K562 (cell line): ENCODE measurements at regions not wholly inside any gene's neighbourhood (a gene's known extent, or its start where the extent isn't known, plus 50 kb on each side); places are given as distances from the start of the nearest gene placed in this dataset.

ENCODE experiments used
- ATAC-seq: fragments of 200-7000 bp; cut with Tn5 transposase; 3 replicates; pipeline ENCODE4 v1.9.1; 2020; ENCODE audit warnings: moderate library complexity
- BruUV-seq: library from RNA; stranded (reverse); fragments of 400-500 nt; replicated peaks from 2 replicates; lab custom pipeline; 2021; lab: Mats Ljungman, UMichigan
- CTCF ChIA-PET: fragments of 300-600 bp; formaldehyde crosslinking; extraction: SDS; loops from one replicate; lab custom pipeline; 2021; ENCODE audit warnings: low intra/inter-chr PET ratio; lab: Yijun Ruan, JAX
- POLR2A ChIA-PET: fragments of 300-600, 350-650 bp; sonication (Branson Sonifier 250); formaldehyde crosslinking; extraction: SDS; loops from one replicate; lab custom pipeline; 2021; ENCODE audit warnings: antibody characterized with exemption, inconsistent platforms; lab: Yijun Ruan, JAX
- DNase-seq, 4 experiments: peaks; one replicate each; pipeline versions ENCODE4 v3.0.0 to v3.0.0-alpha.2; 2011 to 2018; ENCODE audit warnings: low spot score in 3 of 4, mixed read lengths in 3 of 4; ENCODE audit errors: extremely low read depth in 1 of 4
- FAIRE-seq: peaks from 2 replicates; lab custom pipeline; 2011; peaks lifted over from hg19 to GRCh38; lab: Jason Lieb, UNC
- H2AFZ ChIP-seq: 2 replicates; pipeline ENCODE4 v1.6.0; 2011; ENCODE audit warnings: low read depth, low read length, control low read depth, inconsistent platforms
- H3K27ac ChIP-seq: fragments of 200-600 bp; 3 replicates; pipeline ENCODE4 v1.8.0; 2011; ENCODE audit warnings: low read depth, mild to moderate bottlenecking, control low read depth, inconsistent platforms, low read length, moderate library complexity, mixed read lengths; ENCODE audit errors: extremely low read depth
- H3K27me3 ChIP-seq, 2 experiments: fragments of 300-600 bp in 1 of 2; 2 replicates in 1 of 2; 3 replicates in 1 of 2; pipeline versions ENCODE4 v1.6.0 to v1.8.0; 2011; ENCODE audit warnings: inconsistent platforms in 2 of 2, low read length in 2 of 2, mild to moderate bottlenecking in 1 of 2, mixed read lengths in 1 of 2, moderate library complexity in 1 of 2; ENCODE audit not compliant: control insufficient read depth in 2 of 2, insufficient read depth in 2 of 2
- H3K36me3 ChIP-seq: fragments of 300-600 bp; 3 replicates; pipeline ENCODE4 v1.8.0; 2011; ENCODE audit warnings: mild to moderate bottlenecking, low read length, inconsistent platforms; ENCODE audit not compliant: control insufficient read depth, insufficient read depth
- H3K4me1 ChIP-seq, 2 experiments: fragments of 200-600 bp in 1 of 2; replicated peaks in 1 of 2; 2 replicates in 1 of 2; 3 replicates in 1 of 2; pipeline versions ENCODE4 v1.5.1 to v1.8.0; 2011; ENCODE audit warnings: inconsistent platforms in 2 of 2, low read length in 2 of 2, mild to moderate bottlenecking in 1 of 2, mixed read lengths in 1 of 2, moderate library complexity in 1 of 2; ENCODE audit not compliant: control insufficient read depth in 2 of 2, insufficient read depth in 2 of 2
- H3K4me2 ChIP-seq: 2 replicates; pipeline ENCODE4 v1.6.1; 2011; ENCODE audit warnings: low read length, control low read depth, inconsistent platforms, mixed read lengths; ENCODE audit not compliant: insufficient read depth
- H3K4me3 ChIP-seq: fragments of 200-600 bp; sonication (generic), shearing (Covaris generic); 2 replicates; pipeline ENCODE4 v1.5.1; 2016; ENCODE audit warnings: control low read depth, inconsistent platforms
- H3K79me2 ChIP-seq: fragments of 200-600 bp; 3 replicates; pipeline ENCODE4 v1.8.0; 2011; ENCODE audit warnings: low read length, inconsistent platforms; ENCODE audit not compliant: control insufficient read depth, insufficient read depth
- H3K9ac ChIP-seq, 2 experiments: 2 replicates each; pipeline versions ENCODE4 v1.6.0 to v1.6.1; 2011; ENCODE audit warnings: low read depth in 2 of 2, low read length in 2 of 2, control low read depth in 1 of 2, inconsistent platforms in 1 of 2, mild to moderate bottlenecking in 1 of 2, mixed read lengths in 1 of 2; ENCODE audit not compliant: insufficient read depth in 1 of 2
- H3K9me1 ChIP-seq: one replicate; pipeline ENCODE4 v1.6.0; 2011; ENCODE audit warnings: inconsistent platforms, mild to moderate bottlenecking, low read length, moderate library complexity; ENCODE audit not compliant: control insufficient read depth, insufficient read depth
- H3K9me3 ChIP-seq: replicated peaks from 2 replicates; pipeline ENCODE4 v1.5.1; 2011; ENCODE audit warnings: low read depth, low read length, inconsistent platforms; ENCODE audit not compliant: control insufficient read depth, insufficient read depth
- H4K20me1 ChIP-seq: replicated peaks from 2 replicates; pipeline ENCODE4 v1.6.1; 2011; ENCODE audit warnings: low read length, inconsistent platforms, mixed read lengths; ENCODE audit not compliant: control insufficient read depth, insufficient read depth
- CHD4 ChIP-seq: fragments of 200-600 bp; sonication (generic); IDR thresholded peaks from 3 replicates; pipeline ENCODE4 v1.6.1; 2012; ENCODE audit warnings: low read depth, mild to moderate bottlenecking, mixed read lengths, low read length, inconsistent platforms; ENCODE audit not compliant: insufficient read depth, insufficient replicate concordance, poor library complexity, severe bottlenecking
- CREBBP ChIP-seq: IDR thresholded peaks from one replicate; pipeline ENCODE4 v1.6.1; 2012; ENCODE audit warnings: low read depth, mild to moderate bottlenecking, control low read depth, inconsistent platforms, low read length
- FIP1L1 ChIP-seq: fragments of 200-400 bp; formaldehyde crosslinking; IDR thresholded peaks from 2 replicates; pipeline ENCODE4 v1.6.1; 2018; ENCODE audit warnings: mild to moderate bottlenecking, low read depth, low read length; ENCODE audit not compliant: poor library complexity, severe bottlenecking
- FOXJ3 ChIP-seq: sonication (generic); formaldehyde crosslinking; IDR thresholded peaks from 2 replicates; pipeline ENCODE4 v1.4.0; 2020; ENCODE audit warnings: mild to moderate bottlenecking, missing genetic modification reagents
- GATAD2B ChIP-seq: fragments of 450-650 bp; IDR thresholded peaks from 2 replicates; pipeline ENCODE4 v1.6.1; 2017; ENCODE audit warnings: mild to moderate bottlenecking, borderline replicate concordance
- KDM1A ChIP-seq, 2 experiments: fragments of 450-650 bp; IDR thresholded peaks; 2 replicates each; pipeline ENCODE4 v1.6.1; 2016; ENCODE audit warnings: mild to moderate bottlenecking in 2 of 2
- MTA1 ChIP-seq: fragments of 450-650 bp; IDR thresholded peaks from 2 replicates; pipeline ENCODE4 v1.6.1; 2017; ENCODE audit warnings: borderline replicate concordance
- SMAD1 ChIP-seq: fragments of 150-350 bp; IDR thresholded peaks from 2 replicates; pipeline ENCODE4 v1.6.1; 2014; ENCODE audit warnings: low read length, low read depth; ENCODE audit not compliant: partially characterized antibody
- ZBTB7A ChIP-seq: IDR thresholded peaks from 2 replicates; pipeline ENCODE4 v1.6.1; 2011; ENCODE audit warnings: low read depth, mild to moderate bottlenecking, low read length, moderate library complexity, borderline replicate concordance; ENCODE audit not compliant: control insufficient read depth
- ZNF134 ChIP-seq: fragments of 250-450 bp; sonication (Bioruptor Pico); conservative IDR thresholded peaks from 2 replicates; pipeline ENCODE4 v1.4.0; 2020
- ZNF444 ChIP-seq: fragments of 250-450 bp; sonication (Bioruptor Pico); IDR thresholded peaks from 2 replicates; pipeline ENCODE4 v1.4.0; 2020; ENCODE audit warnings: mild to moderate bottlenecking, moderate library complexity
- ZNF561 ChIP-seq: fragments of 450-650 bp; formaldehyde crosslinking; conservative IDR thresholded peaks from 2 replicates; pipeline ENCODE4 v1.4.0; 2020; ENCODE audit warnings: mild to moderate bottlenecking, moderate library complexity
- ZSCAN32 ChIP-seq: fragments of 450-650 bp; formaldehyde crosslinking; IDR thresholded peaks from 2 replicates; pipeline ENCODE4 v1.4.0; 2020; ENCODE audit warnings: mild to moderate bottlenecking, moderate library complexity
- WGBS: fragments of 100-300 bp; shearing (Covaris generic); methylation state at CpG from one replicate; pipeline ENCODE4 v1.1.6; 2016; ENCODE audit warnings: low coverage, mixed read lengths; ENCODE audit not compliant: insufficient coverage; ENCODE audit errors: missing lambda C conversion rate; 5-methylcytosine and 5-hydroxymethylcytosine counted together
- in situ Hi-C: fragments of 300-500 bp; cut with MboI; formaldehyde crosslinking; loops from 4 replicates; pipeline ENCODE4 v1.15.0; 2018; ENCODE audit warnings: inconsistent platforms, mixed read lengths
- intact Hi-C: fragments of 100-400 bp; cut with micrococcal nuclease; formaldehyde crosslinking; loops from 2 replicates; pipeline ENCODE4 v1.14.2; 2022
- TF ChIP-seq, protein P1 (sequence below): fragments of 450-650 bp; IDR thresholded peaks from 2 replicates; pipeline ENCODE4 v1.6.1; 2016; ENCODE audit warnings: antibody characterized with exemption
- TF ChIP-seq, protein P2 (sequence below), 2 experiments: IDR thresholded peaks; 2 replicates each; pipeline ENCODE4 v1.6.1; 2011; ENCODE audit warnings: borderline replicate concordance in 1 of 2, control low read depth in 1 of 2, low read depth in 1 of 2, low read length in 1 of 2, mild to moderate bottlenecking in 1 of 2, mixed read lengths in 1 of 2, moderate library complexity in 1 of 2; ENCODE audit not compliant: insufficient read depth in 1 of 2, insufficient read length in 1 of 2, poor library complexity in 1 of 2, severe bottlenecking in 1 of 2; ENCODE audit errors: extremely low read depth in 1 of 2

DNA sequence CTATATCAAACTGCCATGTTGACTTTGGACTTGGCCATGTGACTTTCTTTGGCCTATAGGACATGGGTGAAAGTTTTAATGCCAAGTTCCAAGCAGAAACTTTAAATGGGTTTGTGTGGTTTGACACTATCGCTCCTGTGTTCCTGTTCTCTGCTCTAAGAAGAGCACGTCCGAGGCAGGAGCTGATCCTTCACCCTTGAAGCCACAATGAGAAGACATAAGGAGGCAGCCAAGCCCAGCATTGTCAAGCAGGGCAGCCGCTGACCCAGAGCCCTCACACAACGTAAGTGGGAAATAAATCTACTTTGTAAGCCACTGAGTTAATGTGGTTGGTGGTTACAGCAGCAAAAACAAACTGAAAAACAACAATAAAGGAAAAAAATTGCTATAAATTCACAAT is 422.4 kb downstream of the PID1 start:
- DNase-seq (no peak), FAIRE-seq (no peak), ATAC-seq (no peak)
- Histone ChIP-seq H3K9ac (no peak overlapping the region), H2AFZ (no peak overlapping the region), H3K9me1 (no peaks in the 10 kb centered on the region), H3K4me1 (no peaks in the 10 kb centered on the region), H3K9me3 (no peaks in the 10 kb centered on the region), H3K79me2 (no peaks in the 10 kb centered on the region), H3K4me2 (no peak overlapping the region), H3K36me3 (no peaks in the 10 kb centered on the region), H3K27me3 (no peaks in the 10 kb centered on the region), H4K20me1 (no peaks in the 10 kb centered on the region), H3K27ac (no peak overlapping the region), H3K4me3 (no peak overlapping the region)
- WGBS, result 0% methylated on average over 5 of the region's 5 CpGs
- ChIA-PET CTCF (no interaction called here), POLR2A (no interaction called here)
- BruUV-seq, result no TSS peak
- in situ Hi-C loops, result no loop called here
- TF ChIP-seq, protein P1, sequence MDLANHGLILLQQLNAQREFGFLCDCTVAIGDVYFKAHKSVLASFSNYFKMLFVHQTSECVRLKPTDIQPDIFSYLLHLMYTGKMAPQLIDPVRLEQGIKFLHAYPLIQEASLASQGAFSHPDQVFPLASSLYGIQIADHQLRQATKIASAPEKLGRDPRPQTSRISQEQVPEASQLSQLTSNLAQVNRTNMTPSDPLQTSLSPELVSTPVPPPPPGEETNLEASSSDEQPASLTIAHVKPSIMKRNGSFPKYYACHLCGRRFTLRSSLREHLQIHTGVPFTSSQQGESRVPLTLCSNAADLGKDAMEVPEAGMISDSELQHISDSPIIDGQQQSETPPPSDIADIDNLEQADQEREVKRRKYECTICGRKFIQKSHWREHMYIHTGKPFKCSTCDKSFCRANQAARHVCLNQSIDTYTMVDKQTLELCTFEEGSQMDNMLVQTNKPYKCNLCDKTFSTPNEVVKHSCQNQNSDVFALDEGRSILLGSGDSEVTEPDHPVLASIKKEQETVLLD, result no peak
- TF ChIP-seq GATAD2B, result no peak
- TF ChIP-seq KDM1A (IDR thresholded peaks at IDR 0.05), result no peak
- no peak for TF ChIP-seq ZNF134 (CRISPR knock-in tag)
- no peak for TF ChIP-seq ZBTB7A
- no peak for TF ChIP-seq ZNF561 (CRISPR knock-in tag)
- intact Hi-C loops, result no loop called here

DNA sequence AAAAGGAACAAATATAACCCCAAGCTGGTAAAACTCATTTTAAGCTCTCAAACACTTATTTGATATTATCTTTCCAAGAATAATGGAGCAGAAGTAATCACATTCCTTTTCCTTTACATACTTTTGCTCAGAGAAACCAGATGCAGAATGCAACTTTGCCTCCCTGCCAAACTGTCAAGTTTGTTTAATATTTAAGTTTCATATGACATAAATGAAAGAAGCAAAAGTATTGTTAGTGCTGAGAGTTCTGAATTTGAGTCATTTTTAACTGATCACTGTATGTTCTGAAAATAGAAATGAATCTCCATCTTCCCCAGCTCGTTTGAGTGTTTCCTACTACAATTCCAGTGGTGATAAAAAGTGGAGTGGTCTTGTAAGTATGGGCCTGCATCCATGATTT is 423.4 kb downstream of the PID1 start:
- H2AFZ ChIP-seq, result no peak overlapping the region
- H3K9me3 ChIP-seq, result no peaks in the 10 kb centered on the region
- WGBS, result 11% methylated on average over 1 of the region's 1 CpG
- H3K4me1 ChIP-seq, result no peaks in the 10 kb centered on the region
- H3K4me3 ChIP-seq, result no peak overlapping the region
- no peak overlapping the region for H3K27ac ChIP-seq
- intact Hi-C loops (no loop called here), in situ Hi-C loops (no loop called here)
- TF ChIP-seq CREBBP (no peak), FOXJ3 (CRISPR knock-in tag) (no peak), FIP1L1 (no peak), CHD4 (no peak), ZSCAN32 (CRISPR knock-in tag) (no peak), ZNF444 (CRISPR knock-in tag) (no peak), SMAD1 (no peak), MTA1 (no peak)
- TF ChIP-seq, protein P2, sequence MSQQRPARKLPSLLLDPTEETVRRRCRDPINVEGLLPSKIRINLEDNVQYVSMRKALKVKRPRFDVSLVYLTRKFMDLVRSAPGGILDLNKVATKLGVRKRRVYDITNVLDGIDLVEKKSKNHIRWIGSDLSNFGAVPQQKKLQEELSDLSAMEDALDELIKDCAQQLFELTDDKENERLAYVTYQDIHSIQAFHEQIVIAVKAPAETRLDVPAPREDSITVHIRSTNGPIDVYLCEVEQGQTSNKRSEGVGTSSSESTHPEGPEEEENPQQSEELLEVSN (IDR thresholded peaks at IDR 0.05; ENCODE audit: borderline replicate concordance in 1 of 2, extremely low read depth in 1 of 2, insufficient read depth in 1 of 2, insufficient read length in 1 of 2, low read depth in 1 of 2, low read length in 1 of 2, poor library complexity in 1 of 2, severe bottlenecking in 1 of 2), result no peak
- no peak for ATAC-seq
- H3K4me2 ChIP-seq, result no peak overlapping the region
- H4K20me1 ChIP-seq, result no peaks in the 10 kb centered on the region
- no peaks in the 10 kb centered on the region for H3K36me3 ChIP-seq
- H3K27me3 ChIP-seq, result no peaks in the 10 kb centered on the region
- no peaks in the 10 kb centered on the region for H3K79me2 ChIP-seq
- H3K9ac ChIP-seq, result no peak overlapping the region
- FAIRE-seq, result no peak
- no TSS peak for BruUV-seq
- DNase-seq, result no peak
- CTCF ChIA-PET, result no interaction called here
- POLR2A ChIA-PET, result no interaction called here
- H3K9me1 ChIP-seq, result no peaks in the 10 kb centered on the region
